ENCODE measurements at regions not wholly inside any gene's neighbourhood (a gene's known extent, or its start where the extent isn't known, plus 50 kb on each side); places are given as distances from the start of the nearest gene placed in this dataset.

DNA sequence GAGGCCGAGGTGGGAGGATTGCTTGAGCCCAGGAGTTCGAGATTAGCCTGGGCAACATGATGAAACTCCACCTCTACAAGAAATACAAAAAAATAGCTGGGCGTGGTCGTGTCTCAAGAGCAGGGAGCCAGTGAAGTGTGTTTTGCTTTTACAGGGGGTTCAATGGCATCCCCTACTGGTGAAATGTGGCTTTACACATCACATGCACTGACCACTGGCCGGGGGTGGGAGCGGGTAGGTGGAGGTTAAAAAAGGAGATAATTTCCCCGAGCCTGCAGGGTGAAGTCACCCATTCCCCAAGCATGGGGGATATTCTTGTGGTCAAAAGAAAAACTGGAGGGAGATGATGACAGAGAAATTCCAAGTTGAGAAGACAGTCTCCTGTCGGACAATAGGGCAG lies 63.6 kb upstream of the PWP1 start (continued):
- TF ChIP-seq JUN (IDR thresholded peaks at IDR 0.05; ENCODE audit: borderline replicate concordance, low read depth, low read length) (no peak), JUN (CRISPR knock-in tag; IDR thresholded peaks at IDR 0.05; ENCODE audit: borderline replicate concordance) (no peak), RAD21 (CRISPR knock-in tag; conservative IDR thresholded peaks at IDR 0.05 in 1 of 2, IDR thresholded peaks at IDR 0.05 in 1 of 2) (peak; percentile 32 to 60; a peak in 3 of 4 replicates), CBX8 (IDR thresholded peaks at IDR 0.05; ENCODE audit: borderline replicate concordance, extremely low read depth, low read depth, low read length, poor library complexity, severe bottlenecking) (no peak), THRAP3 (IDR thresholded peaks at IDR 0.05; ENCODE audit: borderline replicate concordance) (no peak), BHLHE40 (IDR thresholded peaks at IDR 0.05; ENCODE audit: low read length) (0 out of 2 replicates have a peak, but pooled peaks have one; percentile 29), USF1 (CRISPR knock-in tag; IDR thresholded peaks at IDR 0.05) (no peak), BCL6 (CRISPR knock-in tag; IDR thresholded peaks at IDR 0.05) (no peak), ZHX1 (conservative IDR thresholded peaks at IDR 0.05; ENCODE audit: low read length) (no peak), MYC (IDR thresholded peaks at IDR 0.05; ENCODE audit: low read depth, low read length) (0 out of 2 replicates have a peak, but pooled peaks have one; percentile 34), MYC (CRISPR knock-in tag; IDR thresholded peaks at IDR 0.05; ENCODE audit: borderline replicate concordance, low read depth) (no peak), HLTF (IDR thresholded peaks at IDR 0.05) (no peak), PCBP1 (IDR thresholded peaks at IDR 0.05; ENCODE audit: low read depth, low read length, poor library complexity, severe bottlenecking) (no peak), RERE (CRISPR knock-in tag; IDR thresholded peaks at IDR 0.05; ENCODE audit: borderline replicate concordance) (no peak), SIN3B (IDR thresholded peaks at IDR 0.05; ENCODE audit: low read depth) (no peak), ZNF239 (CRISPR knock-in tag; IDR thresholded peaks at IDR 0.05) (no peak), NR2F6 (CRISPR knock-in tag; IDR thresholded peaks at IDR 0.05) (no peak), NCOR1 (IDR thresholded peaks at IDR 0.05) (no peak)
- TF ChIP-seq, protein P1, sequence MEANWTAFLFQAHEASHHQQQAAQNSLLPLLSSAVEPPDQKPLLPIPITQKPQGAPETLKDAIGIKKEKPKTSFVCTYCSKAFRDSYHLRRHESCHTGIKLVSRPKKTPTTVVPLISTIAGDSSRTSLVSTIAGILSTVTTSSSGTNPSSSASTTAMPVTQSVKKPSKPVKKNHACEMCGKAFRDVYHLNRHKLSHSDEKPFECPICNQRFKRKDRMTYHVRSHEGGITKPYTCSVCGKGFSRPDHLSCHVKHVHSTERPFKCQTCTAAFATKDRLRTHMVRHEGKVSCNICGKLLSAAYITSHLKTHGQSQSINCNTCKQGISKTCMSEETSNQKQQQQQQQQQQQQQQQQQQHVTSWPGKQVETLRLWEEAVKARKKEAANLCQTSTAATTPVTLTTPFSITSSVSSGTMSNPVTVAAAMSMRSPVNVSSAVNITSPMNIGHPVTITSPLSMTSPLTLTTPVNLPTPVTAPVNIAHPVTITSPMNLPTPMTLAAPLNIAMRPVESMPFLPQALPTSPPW (CRISPR knock-in tag; IDR thresholded peaks at IDR 0.05), result no peak
